Small intestine (tissue), 7 donors: ENCODE measurements at regions not wholly inside any gene's neighbourhood (a gene's known extent, or its start where the extent isn't known, plus 50 kb on each side); places are given as distances from the start of the nearest gene placed in this dataset.

Experiments used
- DNase-seq, 2 donors: peaks; one replicate each; pipeline versions ENCODE4 v3.0.0 to v3.0.0-alpha.2; 2013
- FAIRE-seq: peaks from 2 replicates; lab custom pipeline; 2012; peaks lifted over from hg19 to GRCh38; lab: Jason Lieb, UNC
- H3K27ac ChIP-seq, 3 donors: one replicate each; pipeline ENCODE4 v1.5.1; 2013; ENCODE audit warnings: low read length in 2 of 3, mild to moderate bottlenecking in 2 of 3, control low read depth in 1 of 3, inconsistent platforms in 1 of 3, low read depth in 1 of 3, moderate library complexity in 1 of 3
- H3K27me3 ChIP-seq, 3 donors: one replicate each; pipeline ENCODE4 v1.6.1; 2013; ENCODE audit warnings: low read length in 3 of 3, inconsistent platforms in 1 of 3; ENCODE audit not compliant: control insufficient read depth in 3 of 3, insufficient read depth in 3 of 3
- H3K36me3 ChIP-seq, 3 donors: one replicate each; pipeline ENCODE4 v1.6.1; 2013; ENCODE audit warnings: low read length in 3 of 3, inconsistent platforms in 1 of 3, low read depth in 1 of 3, mild to moderate bottlenecking in 1 of 3, moderate library complexity in 1 of 3; ENCODE audit not compliant: control insufficient read depth in 3 of 3, insufficient read depth in 2 of 3
- H3K4me1 ChIP-seq, 3 donors: one replicate each; pipeline ENCODE4 v1.6.1; 2013; ENCODE audit warnings: low read length in 2 of 3, inconsistent platforms in 1 of 3, low read depth in 1 of 3, mild to moderate bottlenecking in 1 of 3, moderate library complexity in 1 of 3; ENCODE audit not compliant: control insufficient read depth in 3 of 3, insufficient read depth in 2 of 3
- H3K4me3 ChIP-seq, 3 donors: one replicate each; pipeline ENCODE4 v1.5.1; 2013; ENCODE audit warnings: low read length in 3 of 3, control low read depth in 1 of 3, inconsistent platforms in 1 of 3, low read depth in 1 of 3, mild to moderate bottlenecking in 1 of 3, moderate library complexity in 1 of 3
- H3K9me3 ChIP-seq, 2 donors: one replicate each; pipeline ENCODE4 v1.6.1; 2013; ENCODE audit warnings: low read depth in 1 of 2, low read length in 1 of 2; ENCODE audit not compliant: control insufficient read depth in 2 of 2, insufficient read depth in 1 of 2
- WGBS, 3 donors: extraction: QIAGEN DNeasy Blood & Tissue Kit; methylation state at CpG; one replicate each; pipeline ENCODE4 v1.1.7; 2013; 5-methylcytosine and 5-hydroxymethylcytosine counted together
- donor health status: healthy with polysubstance abuse.
- donor health status: control.
- donor health status: control.
- donor health status: Bipolar disorder and iron deficiency.
- donor health status: healthy.

- no peaks in the 10 kb centered on the region for H3K27me3 ChIP-seq
- no peaks in the 10 kb centered on the region for H3K9me3 ChIP-seq
- H3K4me1 ChIP-seq = no peaks in the 10 kb centered on the region
- H3K4me3 ChIP-seq = no peak overlapping the region
- FAIRE-seq (peak; percentile 72), DNase-seq (peak; percentile 64 to 82)
- 12 to 15% (median 13%) methylated on average over 5 of the region's 5 CpGs for WGBS, 3 donors
- H3K36me3 ChIP-seq = no peaks in the 10 kb centered on the region
- no peak overlapping the region for H3K27ac ChIP-seq
Observed at GRCh38 chr4:180664766-180665368, 1578.3 kb upstream of the TENM3 start.

GRCh38 chr4:180665481-180665880, 1577.7 kb upstream of the TENM3 start:
- FAIRE-seq (no peak), DNase-seq (peak in 1 of 2 donors; percentile 2)
- Histone ChIP-seq H3K36me3 (no peaks in the 10 kb centered on the region), H3K4me1 (no peaks in the 10 kb centered on the region), H3K9me3 (no peaks in the 10 kb centered on the region), H3K27ac (no peak overlapping the region), H3K4me3 (no peak overlapping the region), H3K27me3 (no peaks in the 10 kb centered on the region)
- 10 to 25% (median 21%) methylated on average over 2 of the region's 2 CpGs for WGBS, 3 donors

DNA sequence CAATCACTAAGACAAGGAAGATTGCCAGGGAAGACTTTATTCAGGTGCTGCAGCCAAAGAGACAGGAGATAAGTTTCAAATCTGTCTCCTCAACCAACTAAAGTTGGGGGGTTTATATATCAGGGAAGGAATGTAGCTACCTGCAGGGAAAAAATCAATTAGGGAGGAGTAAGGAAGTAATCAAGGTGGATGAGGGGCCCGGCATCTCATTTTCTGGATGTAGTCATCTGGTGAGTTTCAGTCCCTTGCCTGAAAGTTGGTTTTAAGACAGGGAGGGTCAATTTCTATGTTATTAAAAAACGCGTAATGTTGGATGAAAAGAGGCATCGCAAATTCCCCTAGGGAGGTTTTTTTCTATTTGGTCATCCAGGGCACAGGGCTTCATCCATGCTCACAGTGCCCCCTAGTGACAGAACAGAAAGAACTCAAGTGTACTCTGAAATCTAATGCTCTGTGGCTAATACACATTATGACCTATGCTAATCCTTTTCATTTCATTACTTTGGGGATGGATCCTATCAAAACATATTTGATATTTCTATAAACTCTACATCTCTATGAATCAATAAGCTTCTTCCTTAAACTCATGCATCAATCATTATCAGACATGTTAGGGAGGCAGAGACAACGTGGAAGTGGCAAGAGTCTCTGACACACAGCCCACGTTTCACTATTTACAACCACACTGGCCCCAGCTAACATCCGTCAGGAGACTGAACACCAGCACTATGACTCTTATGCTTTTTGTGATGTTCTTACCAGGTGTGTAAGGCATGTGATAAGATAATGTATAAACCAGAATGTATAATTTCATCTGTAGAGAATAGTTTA, 1577.0 kb upstream of the TENM3 start:
- FAIRE-seq (no peak), DNase-seq (peak; percentile 30 to 67)

DNA sequence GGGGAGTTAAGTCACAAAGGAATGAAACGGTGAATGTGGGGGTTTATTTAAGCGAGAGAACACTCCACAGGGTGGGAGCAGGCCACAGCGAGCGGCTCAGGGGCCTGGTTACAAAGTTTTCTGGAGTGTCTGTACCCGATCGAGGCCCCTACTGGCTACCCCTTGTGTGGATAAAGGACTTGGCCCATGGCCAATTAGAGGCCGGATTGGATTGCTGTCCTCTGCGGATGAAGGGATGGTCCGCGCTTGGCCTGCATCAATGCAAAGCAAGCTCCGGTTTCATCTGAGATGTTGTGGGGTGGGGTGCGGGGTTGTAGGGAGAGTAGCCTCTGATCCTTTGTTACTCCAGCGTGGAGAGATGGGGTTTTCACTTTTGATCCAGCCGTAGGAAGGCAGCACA, 1574.5 kb upstream of the TENM3 start:
- Histone ChIP-seq H3K9me3 (no peaks in the 10 kb centered on the region), H3K4me1 (no peaks in the 10 kb centered on the region), H3K27me3 (no peaks in the 10 kb centered on the region), H3K36me3 (no peaks in the 10 kb centered on the region), H3K27ac (no peak overlapping the region), H3K4me3 (no peak overlapping the region)
- FAIRE-seq (no peak), DNase-seq (no peak)
- 87 to 93% (median 90%) methylated on average over 14 of the region's 14 CpGs for WGBS, 3 donors

More for the DNA sequence above, 1577.0 kb upstream of the TENM3 start:
- no peaks in the 10 kb centered on the region for H3K36me3 ChIP-seq
- no peaks in the 10 kb centered on the region for H3K27me3 ChIP-seq
- H3K9me3 ChIP-seq = no peaks in the 10 kb centered on the region
- WGBS, 3 donors = 18 to 29% (median 20%) methylated on average over 7 of the region's 7 CpGs
- H3K4me1 ChIP-seq = no peaks in the 10 kb centered on the region
- no peak overlapping the region for H3K4me3 ChIP-seq
- H3K27ac ChIP-seq = no peak overlapping the region

- no peaks in the 10 kb centered on the region for H3K9me3 ChIP-seq
- DNase-seq (no peak), FAIRE-seq (no peak)
- H3K4me1 ChIP-seq = no peaks in the 10 kb centered on the region
- H3K4me3 ChIP-seq = no peak overlapping the region
- H3K27me3 ChIP-seq = no peaks in the 10 kb centered on the region
- WGBS, 3 donors = 70 to 86% (median 73%) methylated on average over 4 of the region's 4 CpGs
- H3K27ac ChIP-seq = no peak overlapping the region
- no peaks in the 10 kb centered on the region for H3K36me3 ChIP-seq
Observed at GRCh38 chr4:180669680-180670079, 1573.5 kb upstream of the TENM3 start.

DNA sequence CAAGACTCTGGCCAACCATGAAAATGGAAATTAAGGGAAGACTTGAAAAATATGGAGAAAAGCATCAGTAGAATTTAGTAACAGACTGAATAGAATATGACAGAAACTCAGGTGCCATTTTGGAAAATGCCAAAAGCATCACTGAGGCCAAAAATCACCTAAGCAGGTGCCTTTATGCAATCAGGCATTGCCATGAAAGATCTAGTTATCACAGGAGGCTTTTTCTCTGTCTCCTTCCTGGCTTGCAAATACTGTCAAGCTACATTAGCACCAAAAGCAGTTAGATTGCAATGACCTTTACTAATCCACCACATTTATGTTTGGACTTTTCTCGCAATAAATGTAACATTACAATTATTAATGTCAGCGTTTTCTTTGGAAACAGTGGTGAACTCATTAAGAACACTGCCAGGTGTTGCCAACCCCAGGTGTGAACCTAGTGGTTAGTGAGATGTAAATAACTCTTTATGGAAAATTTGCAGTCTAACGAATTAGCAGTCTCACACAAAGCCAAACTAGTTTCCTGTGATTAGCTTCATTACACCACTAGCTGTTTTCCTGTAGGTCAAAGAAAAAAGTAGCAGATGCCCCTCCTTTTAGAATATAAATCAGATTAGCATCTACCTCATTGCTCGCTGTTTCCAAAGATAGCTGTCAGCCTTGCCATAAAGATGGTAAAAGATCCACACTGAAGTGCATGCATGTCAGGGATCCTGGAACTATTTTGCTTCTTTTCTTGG, 1568.4 kb upstream of the TENM3 start:
- WGBS, 3 donors = 57 to 69% (median 64%) methylated on average over 4 of the region's 4 CpGs
- H3K36me3 ChIP-seq = no peaks in the 10 kb centered on the region
- no peak for DNase-seq
- no peaks in the 10 kb centered on the region for H3K4me1 ChIP-seq
- no peaks in the 10 kb centered on the region for H3K9me3 ChIP-seq
- FAIRE-seq = no peak
- no peak overlapping the region for H3K27ac ChIP-seq
- H3K27me3 ChIP-seq = peaks cover 0 to 2% (median 0%) of the 10 kb centered on the region in 3 donors
- no peak overlapping the region for H3K4me3 ChIP-seq

- Histone ChIP-seq H3K4me3 (no peak overlapping the region), H3K27ac (no peak overlapping the region), H3K27me3 (peaks cover 0 to 2% (median 0%) of the 10 kb centered on the region in 3 donors), H3K9me3 (no peaks in the 10 kb centered on the region), H3K4me1 (no peaks in the 10 kb centered on the region), H3K36me3 (no peaks in the 10 kb centered on the region)
- DNase-seq (no peak), FAIRE-seq (no peak)
- WGBS, 3 donors = 45 to 64% (median 54%) methylated on average over 1 of the region's 1 CpG
Observed at GRCh38 chr4:180675359-180675650, 1567.9 kb upstream of the TENM3 start.

DNA sequence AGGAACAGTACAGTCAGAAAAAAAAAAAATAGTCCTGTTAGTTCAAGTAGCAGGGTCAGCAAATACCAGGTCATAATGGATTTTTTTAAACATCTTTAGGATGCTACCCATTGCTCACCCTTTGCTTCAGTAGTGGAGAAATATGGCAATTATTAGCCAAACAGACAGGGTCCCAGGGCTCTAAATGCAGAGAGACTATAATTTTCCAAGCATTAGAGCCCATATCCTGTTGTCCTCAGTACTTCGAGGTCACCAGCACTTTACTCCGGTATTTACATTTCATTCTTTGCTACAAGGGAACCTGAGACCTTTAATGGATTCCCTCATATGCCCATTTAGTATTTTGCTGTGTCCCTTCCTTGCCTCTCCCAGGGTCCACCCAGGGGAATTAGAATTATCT, 1562.9 kb upstream of the TENM3 start:
- no peak for FAIRE-seq
- 46 to 67% (median 52%) methylated on average over 2 of the region's 2 CpGs for WGBS, 3 donors
- H3K36me3 ChIP-seq = no peaks in the 10 kb centered on the region
- H3K27me3 ChIP-seq = peaks cover 0 to 2% (median 0%) of the 10 kb centered on the region in 3 donors
- H3K9me3 ChIP-seq = no peaks in the 10 kb centered on the region
- no peak for DNase-seq
- no peak overlapping the region for H3K27ac ChIP-seq
- no peak overlapping the region for H3K4me3 ChIP-seq
- H3K4me1 ChIP-seq = no peaks in the 10 kb centered on the region
